ENCODE measurements at regions not wholly inside any gene's neighbourhood (a gene's known extent, or its start where the extent isn't known, plus 50 kb on each side); places are given as distances from the start of the nearest gene placed in this dataset.
"Not testable (repeated sequence)": the region's sequence is repeated elsewhere in the genome, so short reads cannot be mapped to it uniquely, and the experiment has no call there.

DNA sequence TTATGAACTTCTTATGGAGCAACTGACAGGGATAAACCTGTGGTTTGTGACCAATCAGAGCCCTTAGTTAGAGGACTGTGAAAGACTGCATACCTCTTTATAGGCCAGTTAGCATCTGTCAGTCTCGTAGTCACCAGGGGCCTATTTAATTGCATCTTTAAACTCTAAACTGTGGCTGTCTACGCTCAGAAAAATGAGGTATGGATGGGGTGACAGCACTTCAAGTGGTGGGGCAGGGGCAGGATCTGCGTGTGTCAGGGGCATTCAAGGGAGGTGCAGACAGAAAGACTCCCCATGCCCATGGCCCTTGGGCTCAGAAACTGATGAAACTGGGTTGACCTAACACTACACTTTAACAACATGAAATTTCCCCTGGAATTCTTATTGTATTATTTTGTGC is 132.6 kb upstream of the TBCA start:
- DNase-seq = no peak

DNA sequence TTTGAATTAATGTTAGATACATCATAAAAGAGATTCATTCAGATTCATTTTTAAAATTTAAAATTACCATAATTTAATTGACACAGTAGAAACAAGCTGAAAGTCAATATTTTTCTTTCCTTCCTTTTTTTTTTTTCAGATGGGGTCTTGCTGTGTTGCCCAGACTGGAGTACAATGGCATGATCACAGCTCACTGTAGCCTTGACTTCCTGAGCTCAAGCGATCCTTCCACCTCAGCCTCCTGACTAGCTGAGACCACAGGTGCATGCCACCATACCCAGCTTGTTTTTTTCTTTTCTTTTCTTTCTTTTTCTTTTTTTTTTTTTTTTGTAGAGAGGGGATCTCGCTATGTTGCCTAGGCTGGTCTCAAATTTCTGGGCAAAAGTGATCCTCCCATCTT is 131.6 kb upstream of the TBCA start:
- no peak for DNase-seq

DNA sequence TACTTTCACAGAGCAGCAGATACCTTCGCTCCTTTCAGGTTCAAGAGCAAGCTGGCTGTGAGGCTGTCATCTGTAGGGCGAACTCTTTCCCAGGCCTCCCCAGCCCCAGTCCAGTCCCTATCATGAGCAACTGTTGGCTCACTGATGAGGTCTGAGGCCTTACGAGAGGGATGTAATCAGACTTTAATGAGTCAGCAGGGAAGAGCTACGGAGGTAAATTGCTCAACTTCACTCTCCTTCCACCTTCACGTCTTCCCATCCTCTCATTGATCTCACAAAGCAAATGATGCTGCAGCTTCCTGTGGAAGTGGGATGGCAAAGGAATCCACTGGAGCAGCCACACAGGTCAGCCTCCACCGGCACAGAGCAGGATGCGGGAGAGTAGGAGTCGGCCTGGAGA is 130.7 kb upstream of the TBCA start:
- DNase-seq = no peak

DNA sequence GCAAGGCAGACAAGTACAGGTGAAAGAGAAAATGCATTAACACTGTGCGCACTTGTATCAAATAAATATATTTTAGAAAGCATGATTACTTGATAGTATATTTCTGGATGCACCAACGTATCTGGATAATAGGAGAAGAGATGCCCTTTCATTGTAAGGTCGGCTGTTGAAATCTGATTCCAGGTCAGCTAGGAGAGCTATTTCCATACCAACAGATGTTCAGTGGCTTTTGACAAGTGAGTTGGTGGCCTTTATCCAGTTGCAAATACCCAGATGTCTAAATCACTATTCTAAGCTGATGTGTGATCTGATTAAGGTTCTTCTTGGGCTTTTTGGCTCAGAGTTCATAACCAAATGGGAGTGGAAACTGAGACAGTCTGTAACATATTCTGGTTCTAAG is 128.2 kb upstream of the TBCA start:
- no peak for DNase-seq

DNA sequence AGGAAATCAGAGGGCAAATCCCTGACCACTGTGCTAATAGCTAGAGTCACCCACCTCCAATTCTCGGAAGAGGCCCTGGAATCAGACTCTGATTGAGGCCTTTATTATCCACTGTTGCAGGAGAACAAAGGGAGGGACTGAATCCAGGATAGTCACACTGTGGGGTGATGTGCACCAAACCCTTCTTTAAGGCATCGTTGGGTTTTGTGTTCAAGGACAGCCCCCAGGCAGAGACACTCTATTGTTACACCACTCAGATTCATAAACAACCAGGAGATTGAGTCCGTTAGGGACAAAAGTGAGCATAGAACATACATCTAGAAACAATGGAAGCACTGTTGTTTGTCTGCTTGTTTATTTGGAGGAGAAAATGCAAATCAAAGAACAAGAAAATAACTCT is 124.6 kb upstream of the TBCA start:
- no peak for DNase-seq

DNA sequence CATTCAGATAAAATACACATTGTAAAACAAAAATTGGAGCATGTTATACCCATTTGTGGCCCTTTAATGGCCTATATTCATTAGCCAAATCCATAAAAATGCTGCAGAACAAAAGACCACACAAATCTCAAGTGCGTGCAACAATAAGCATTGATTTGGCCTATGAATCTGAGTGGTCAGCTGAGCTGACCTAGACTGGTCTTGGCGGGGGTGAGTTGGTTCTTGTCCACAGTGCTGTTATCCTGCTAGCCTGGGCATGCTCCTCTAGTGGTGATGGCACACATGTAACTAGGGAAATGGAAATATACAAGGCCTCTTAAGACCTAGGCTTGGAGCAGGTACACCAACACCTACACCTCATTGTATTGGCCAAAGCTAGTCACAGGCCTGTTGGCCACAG is 122.2 kb upstream of the TBCA start:
- DNase-seq = no peak

DNA sequence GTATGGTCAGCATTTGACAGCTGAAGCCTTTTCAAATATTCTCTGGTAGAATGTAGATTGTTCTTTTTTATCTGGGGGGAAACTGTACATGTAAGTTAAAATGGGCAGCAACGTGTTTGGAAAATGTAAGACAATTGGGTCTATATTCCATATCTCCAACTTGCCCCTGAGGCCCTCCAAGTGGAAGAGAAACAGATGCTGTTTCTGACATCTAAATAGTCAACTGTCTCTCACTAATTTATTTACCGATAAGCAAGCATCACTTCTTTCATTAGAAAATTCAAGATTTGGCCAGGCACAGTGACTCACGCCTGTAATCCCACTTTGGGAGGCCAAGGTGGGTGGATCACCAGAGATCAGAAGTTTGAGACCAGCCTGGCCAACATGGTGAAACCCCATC is 120.2 kb upstream of the TBCA start:
- no peak for DNase-seq

DNA sequence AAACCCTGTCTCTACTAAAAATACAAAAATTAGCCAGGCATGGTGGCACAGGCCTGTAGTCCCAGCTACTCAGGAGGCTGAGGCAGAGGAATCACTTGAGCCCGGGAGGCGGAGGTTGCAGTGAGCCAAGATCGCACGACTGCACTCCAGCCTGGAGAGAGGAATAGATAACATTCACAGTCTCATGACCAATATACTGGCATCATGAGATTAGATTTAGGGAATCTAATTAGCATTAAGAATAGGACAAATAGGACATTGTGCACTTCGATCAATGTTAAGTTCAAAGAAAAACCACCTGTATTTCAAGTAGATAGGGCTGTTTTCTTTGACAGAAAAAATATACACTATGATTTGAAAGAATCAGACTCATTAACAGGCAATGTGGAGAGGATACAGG is 118.0 kb upstream of the TBCA start:
- not testable (repeated sequence) for DNase-seq

DNA sequence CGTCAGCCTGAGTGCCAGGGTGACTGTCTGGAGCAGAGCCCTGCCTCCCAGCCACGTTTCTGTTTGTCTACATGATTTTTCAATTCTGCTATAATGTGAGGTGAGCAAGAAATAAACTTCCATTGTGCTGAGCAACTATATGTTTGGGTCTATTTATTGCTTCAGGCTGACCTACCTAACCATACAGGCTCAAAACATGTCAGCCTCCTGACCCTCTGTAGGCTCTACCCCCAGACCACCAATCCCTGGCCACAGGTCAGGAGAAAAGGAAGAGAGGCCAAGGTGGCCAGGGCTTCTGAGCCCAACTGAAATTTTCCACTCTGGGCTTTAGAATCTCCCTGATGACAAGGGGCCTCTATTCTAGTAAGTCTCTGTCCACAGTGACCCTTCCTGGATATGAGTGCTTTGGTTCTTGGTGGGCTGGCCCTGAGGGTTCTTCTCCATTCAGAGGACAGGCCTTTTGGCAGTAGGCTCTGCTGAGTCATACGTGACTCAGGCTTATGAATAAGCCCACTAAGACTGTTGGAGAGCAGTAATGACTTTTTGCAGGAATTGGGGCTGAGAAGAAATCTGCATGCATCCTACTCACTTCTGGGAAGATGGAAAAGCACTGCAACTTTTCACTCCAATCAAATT is 117.2 kb upstream of the TBCA start:
- DNase-seq = no peak

DNA sequence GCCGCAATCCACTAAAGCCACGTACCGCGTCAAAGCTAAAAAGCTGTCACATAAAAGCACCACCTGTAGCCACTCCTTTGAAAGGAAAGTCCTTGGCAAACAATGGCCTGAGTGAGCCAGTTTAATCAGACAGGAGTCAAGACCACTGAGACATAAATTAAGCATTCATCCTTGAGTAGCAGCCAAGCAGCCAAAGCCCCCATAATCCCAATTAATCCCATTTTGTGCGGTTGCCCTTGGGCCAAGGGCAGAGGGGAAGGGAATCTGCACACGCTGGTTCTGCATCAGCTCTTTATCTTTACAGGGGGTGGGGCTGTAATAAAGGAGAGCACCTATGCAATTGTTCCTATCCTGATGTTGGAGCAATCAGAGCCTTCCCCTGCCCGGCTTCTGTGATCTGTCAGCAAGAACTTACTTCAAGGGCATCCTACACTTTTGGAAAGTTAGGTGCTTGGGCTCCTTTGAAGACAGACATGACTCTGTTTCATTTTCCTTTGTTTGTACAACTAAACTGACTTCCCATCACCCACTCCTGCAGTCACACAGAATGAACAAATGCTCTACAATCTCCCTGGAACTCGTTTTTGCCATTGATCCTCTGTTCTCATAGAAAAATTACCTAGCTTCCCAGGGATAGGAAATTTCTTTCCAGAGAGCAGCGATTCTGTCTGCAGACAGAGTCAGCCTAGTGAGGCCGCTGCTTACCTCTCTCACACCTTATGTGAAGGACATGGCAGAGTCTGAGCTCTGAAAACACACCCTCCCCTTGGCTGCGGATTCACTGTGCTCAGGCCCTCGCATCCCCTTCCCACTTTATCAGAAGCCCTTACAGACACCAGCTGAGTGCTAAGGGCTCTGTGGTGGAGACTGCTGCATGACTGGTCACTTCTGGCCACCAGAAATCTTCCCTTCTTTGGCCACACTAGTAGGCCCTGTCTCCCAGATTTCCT is 116.2 kb upstream of the TBCA start:
- DNase-seq = no peak

DNA sequence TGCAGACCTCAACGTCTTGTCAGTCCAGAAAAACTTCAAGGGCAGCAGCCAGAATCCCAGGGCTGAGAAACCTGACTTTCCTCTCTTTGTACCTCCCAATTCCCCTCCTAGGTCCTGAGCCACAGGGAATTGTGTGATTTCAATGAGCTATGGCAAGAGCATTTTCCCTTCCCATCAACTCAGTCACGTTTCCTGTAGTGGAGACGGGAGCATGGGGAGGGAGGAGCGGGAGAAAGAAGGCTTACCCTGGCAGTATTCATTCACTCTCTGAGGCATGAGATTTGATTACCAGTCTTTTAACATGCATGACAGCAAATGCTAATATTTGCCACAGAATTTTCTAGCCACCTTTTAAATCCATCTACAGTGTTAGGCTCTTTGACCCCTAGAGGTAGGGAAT is 109.4 kb upstream of the TBCA start:
- no peak for DNase-seq

DNA sequence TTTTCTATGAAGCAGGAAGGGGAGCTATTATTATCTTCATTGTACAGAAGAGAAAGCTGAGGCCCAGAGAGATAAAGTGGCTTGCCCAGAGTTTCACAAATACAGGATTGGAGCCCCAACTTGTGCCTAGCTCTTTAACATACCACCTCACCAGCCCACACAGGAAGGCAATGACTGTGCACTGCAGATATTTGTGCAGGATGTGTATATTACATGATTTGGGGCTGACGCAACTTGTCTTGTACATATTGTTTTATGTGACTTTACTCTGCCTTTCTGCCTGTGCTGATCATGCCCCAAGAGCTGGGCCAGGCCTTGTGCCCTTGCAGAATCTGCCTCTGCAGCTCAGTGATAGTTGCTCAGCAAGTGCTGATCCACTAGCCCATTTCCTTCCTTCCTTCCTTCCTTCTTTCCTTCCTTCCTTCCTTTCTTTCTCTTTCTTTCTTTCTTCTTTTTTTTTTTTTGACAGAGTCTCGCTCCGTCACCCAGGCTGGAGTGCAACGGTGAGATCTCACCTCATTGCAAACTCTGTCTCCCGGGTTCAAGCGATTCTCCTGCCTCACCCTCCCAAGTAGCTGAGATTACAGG is 106.6 kb upstream of the TBCA start:
- DNase-seq = no peak

DNA sequence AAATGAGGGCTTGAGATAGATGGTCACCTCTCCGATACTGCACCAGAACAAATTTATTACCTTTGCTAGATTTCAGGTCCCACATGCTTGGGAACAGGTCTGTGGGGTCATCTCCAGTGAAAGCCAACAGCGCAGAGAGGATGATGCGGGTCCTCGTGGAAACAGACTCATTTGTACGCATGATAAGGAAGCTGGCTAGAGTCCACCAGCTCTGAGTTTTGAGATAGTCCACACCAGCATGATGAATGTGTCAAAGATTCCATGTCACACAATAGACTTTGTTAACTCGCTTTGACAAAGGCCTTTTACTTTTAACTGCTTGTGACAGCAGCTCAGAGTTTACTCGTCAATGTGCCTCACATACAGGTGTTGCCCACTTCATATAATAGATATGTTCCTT is 105.4 kb upstream of the TBCA start:
- DNase-seq = no peak

DNA sequence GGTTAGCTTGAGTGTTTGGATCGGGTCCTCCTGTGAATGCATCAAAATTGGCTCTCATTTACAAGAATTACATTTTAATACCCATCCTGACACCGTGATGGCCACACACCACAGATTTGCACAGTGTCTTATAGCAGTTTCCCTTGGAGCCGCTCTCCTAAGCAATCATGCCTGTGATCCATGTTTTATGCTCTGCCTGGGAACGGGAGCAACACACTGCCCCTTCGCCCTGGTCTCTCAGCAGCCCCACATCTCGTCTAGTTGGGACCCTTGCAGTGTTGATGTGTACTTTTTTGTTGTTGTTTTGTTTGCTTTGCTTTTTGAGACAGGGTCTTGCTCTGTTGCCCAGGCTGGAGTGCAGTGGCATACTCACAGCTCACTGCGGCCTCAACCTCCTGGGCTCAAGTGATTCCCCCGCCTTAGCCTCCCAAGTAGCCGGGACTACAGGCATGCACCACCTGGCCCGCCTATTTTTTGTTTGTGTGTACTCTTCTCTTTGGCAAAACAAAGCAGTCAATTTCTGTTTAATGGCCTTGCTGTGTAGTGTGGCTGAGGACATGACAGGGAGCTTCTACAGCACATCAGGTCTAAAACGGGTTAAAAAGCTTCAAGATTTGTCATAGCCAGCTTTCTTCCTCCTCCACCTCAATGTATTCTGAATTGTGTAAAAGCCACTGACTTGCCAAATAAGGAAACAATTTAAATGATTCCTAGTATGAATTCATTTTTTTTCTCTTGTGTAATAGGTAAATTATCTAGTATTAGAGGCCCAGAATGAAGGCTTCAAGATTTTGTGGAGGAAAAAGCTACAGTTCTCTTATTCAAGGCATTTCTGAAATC is 101.6 kb upstream of the TBCA start:
- DNase-seq = no peak

DNA sequence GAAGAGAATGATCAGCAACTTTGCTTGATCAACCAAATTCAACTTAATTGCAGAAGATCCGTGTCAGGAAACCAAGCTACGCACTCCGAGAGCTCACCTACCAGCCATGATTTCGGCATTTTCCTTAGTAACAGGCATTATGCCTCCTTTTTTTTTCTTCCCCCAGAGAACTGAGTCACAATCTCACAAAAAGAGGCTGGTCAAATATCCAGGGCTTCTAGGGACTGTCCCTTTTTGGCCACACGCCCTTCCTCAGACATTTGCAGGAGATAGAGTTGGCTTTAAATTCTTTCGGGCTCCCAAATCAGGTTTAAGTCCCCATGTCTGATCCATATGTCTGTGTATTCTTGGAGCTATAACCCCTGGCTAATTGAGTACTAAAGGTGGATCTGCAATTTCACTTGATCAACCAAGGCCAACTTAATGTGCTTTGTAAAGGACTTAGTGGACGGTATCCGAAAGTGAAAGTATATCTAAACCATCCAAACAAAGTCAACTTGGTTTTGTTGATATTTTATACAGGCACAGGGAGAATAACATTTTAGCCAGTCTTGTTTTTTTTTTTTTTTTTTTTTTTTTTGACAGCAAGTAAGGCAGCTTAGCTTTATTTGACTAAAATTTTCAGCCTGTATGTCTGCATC is 100.8 kb upstream of the TBCA start:
- DNase-seq = no peak

DNA sequence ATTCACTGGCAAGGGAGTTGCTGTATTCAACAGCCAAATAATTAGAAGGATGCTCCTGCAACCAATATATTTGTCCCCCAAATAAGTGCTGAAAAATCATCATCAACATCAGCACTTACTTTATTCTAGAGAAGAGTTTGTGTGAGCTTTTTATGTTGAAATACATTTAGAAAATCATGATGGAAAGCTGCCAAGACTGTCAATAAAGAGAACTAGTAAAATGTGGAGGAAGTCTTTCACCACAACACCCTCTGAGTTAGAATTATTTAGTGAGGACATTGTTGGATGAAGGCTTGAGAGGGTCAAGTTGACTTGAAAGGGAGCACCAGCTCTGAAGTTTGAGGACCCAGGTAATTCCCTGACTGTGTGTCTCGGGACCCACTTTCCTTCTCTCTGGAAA is 100.2 kb upstream of the TBCA start:
- DNase-seq = no peak

DNA sequence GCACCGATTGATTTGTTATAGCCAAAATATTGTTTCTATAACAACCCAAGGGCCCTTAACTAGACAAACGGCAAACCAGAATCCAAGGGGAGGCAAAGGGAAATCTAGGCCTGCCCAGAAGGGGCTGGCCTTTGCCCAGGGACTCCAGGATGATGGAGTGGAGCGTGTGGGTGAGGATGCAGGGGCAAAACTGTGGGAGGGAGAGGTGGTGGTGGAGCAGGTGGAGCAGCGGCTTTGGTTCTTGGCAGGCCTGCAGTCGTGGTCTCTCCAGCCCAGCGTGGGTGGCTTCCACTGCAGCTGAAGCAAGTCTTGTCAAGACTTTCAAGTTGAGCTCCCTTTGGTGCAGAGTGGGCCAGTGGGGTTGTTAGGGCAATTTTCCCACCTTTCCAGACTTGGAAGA is 98.6 kb upstream of the TBCA start:
- DNase-seq = no peak

DNA sequence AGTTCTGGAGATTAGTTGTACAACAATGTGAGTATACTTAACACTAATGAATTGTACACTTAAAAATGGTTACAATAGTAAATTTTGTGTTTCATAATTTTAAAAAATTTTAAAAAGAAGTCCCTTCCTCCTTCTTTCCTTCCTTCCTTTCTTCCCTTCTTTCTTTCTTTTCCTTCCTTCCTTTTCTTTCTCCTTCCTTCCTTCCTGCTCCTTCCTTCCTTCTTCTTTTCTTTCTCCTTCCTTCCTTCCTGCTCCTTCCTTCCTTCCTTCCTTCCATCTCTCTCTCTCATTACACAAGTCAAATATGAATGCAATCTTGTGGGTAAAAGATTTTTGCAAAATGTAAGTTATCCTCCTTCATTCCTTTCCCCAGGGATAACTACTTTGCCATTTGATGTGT is 97.1 kb upstream of the TBCA start:
- no peak for DNase-seq

DNA sequence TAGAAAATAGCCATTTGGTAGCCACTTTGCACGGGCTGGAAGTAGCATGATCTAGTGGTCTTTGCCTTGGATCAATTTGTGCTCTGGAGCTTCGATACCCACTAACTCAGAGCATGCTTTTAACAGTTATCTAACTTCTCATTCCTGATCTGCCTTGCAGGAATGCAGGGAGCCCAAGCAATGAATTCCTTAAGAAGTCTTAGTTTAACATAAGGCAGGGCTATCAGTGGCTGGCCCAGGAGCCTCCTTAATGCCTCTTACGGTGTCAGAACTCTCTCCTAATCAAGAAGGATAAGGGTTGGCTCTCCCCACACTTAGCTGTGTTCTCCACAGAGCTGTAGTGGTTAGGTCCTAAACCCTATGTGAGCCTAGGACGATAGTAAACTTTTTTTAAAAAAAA is 95.8 kb upstream of the TBCA start:
- no peak for DNase-seq

DNA sequence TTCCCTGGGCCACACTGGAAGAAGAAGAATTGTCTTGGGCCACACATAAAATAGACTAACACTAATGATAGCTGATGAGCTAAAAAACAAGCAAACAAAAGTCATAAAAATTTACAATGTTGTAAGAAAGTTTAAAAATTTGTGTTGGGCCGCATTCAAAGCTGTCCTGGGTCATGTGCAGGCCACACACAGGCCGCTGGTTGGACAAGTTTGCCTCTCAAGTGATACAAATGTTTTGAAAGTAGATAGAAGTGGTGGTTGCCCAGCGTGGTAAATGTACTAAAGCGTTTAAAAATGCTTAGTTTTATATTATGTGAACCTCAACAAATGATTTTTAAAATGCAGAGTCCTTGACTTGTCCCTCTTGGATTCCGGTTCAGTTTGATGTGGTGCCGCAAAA is 94.9 kb upstream of the TBCA start:
- no peak for DNase-seq

DNA sequence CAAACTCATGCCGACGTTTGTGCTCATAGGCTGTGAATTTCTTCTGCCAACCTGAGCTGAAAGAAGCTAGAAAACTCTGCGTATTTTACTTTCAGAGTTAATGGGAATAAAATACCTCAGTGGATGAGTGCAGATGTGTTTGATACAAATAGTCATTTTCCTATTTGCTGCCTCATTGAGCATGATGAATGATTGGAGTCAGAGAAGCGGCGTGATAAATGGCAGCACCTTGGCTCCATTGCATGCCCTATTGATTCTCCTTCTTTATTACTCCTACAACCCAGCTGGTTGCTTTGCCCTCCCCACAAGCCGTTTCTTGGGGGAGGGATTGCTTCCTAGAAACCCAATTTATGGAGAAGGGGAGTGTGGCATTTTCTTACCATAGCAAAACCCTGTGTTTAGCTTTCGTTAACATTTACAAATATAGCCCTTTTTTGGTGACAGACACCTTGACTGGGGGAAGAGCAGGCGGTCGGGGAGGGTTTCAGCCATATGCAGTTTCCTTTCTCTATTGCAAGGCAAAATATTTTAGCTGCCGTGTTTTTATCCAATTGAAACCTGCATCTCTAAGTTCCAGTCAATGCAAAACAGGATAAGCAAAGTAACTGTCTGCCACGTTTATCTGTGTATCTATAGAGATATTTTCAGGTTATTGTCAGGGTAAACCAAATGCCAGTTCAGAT is 93.1 kb upstream of the TBCA start:
- DNase-seq = no peak

DNA sequence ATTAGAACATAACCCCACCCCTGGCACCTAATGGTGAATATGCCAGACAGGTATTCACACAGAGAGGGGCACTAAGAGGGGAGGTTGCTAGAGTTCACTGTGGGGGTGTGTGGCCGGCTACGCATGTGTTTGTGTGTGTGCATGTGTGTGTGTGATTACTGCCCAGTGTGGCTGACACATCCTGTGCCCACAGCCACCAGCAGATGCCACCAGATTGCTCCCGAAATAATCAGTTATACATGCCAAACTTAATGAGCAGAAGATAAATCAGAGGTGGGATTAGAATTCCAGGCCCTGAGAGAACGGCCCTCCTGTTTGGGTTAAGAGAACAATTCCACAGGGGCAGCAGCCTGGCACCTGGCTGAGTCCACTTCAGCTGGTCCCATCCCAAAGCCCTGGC is 91.8 kb upstream of the TBCA start:
- no peak for DNase-seq

Data from CD4-positive, alpha-beta T cell treated with Interleukin-21 for 1 hour (primary cell).